Fibroblast of villous mesenchyme (primary cell): ENCODE measurements at regions not wholly inside any gene's neighbourhood (a gene's known extent, or its start where the extent isn't known, plus 50 kb on each side); places are given as distances from the start of the nearest gene placed in this dataset.

ENCODE experiments used
- DNase-seq: peaks from one replicate; pipeline ENCODE4 v3.0.0-alpha.2; 2010; ENCODE audit warnings: low read depth
- H3K4me3 ChIP-seq: 2 replicates; pipeline ENCODE4 v1.5.1; 2011; ENCODE audit warnings: low read depth, mild to moderate bottlenecking, low read length
- CTCF ChIP-seq: IDR thresholded peaks from 2 replicates; pipeline ENCODE4 v1.5.1; 2012; ENCODE audit warnings: low read depth, mild to moderate bottlenecking, low read length; ENCODE audit not compliant: insufficient read depth

- TF ChIP-seq CTCF = no peak
- no peak overlapping the region for H3K4me3 ChIP-seq
- DNase-seq = no peak
Observed at GRCh38 chr5:124124711-124125229, 612.8 kb downstream of the CSNK1G3 start.

GRCh38 chr5:124121198-124121597 lies 609.2 kb downstream of the CSNK1G3 start:
- no peak for DNase-seq
- no peak for TF ChIP-seq CTCF
- H3K4me3 ChIP-seq = no peak overlapping the region

- no peak overlapping the region for H3K4me3 ChIP-seq
- DNase-seq = no peak
- no peak for TF ChIP-seq CTCF
Observed at GRCh38 chr5:124114911-124115310, 602.9 kb downstream of the CSNK1G3 start.

- H3K4me3 ChIP-seq = no peak overlapping the region
- no peak for DNase-seq
- no peak for TF ChIP-seq CTCF
Observed at GRCh38 chr5:124111886-124112285, 599.9 kb downstream of the CSNK1G3 start.

GRCh38 chr5:124110942-124111341 lies 599.0 kb downstream of the CSNK1G3 start:
- no peak for DNase-seq
- H3K4me3 ChIP-seq = no peak overlapping the region
- no peak for TF ChIP-seq CTCF

- DNase-seq = no peak
- no peak overlapping the region for H3K4me3 ChIP-seq
- TF ChIP-seq CTCF = no peak
Observed at GRCh38 chr5:124105326-124105725, 593.3 kb downstream of the CSNK1G3 start.

GRCh38 chr5:124104821-124105220 lies 592.8 kb downstream of the CSNK1G3 start:
- H3K4me3 ChIP-seq = no peak overlapping the region
- TF ChIP-seq CTCF = no peak
- no peak for DNase-seq
